HEK293T (cell line): ENCODE measurements at regions not wholly inside any gene's neighbourhood (a gene's known extent, or its start where the extent isn't known, plus 50 kb on each side); places are given as distances from the start of the nearest gene placed in this dataset.

Experiments used
- ARNT ChIP-seq: fragments of 450-650 bp; IDR thresholded peaks from 2 replicates; pipeline ENCODE4 v1.6.1; 2017; ENCODE audit warnings: mild to moderate bottlenecking
- BHLHE40 ChIP-seq: fragments of 450-650 bp; IDR thresholded peaks from 2 replicates; pipeline ENCODE4 v1.6.1; 2016; ENCODE audit warnings: mild to moderate bottlenecking, moderate library complexity, borderline replicate concordance
- FOXA1 ChIP-seq: fragments of 450-650 bp; IDR thresholded peaks from 2 replicates; pipeline ENCODE4 v1.6.1; 2016; ENCODE audit warnings: mild to moderate bottlenecking
- FOXM1 ChIP-seq: fragments of 450-650 bp; IDR thresholded peaks from 2 replicates; pipeline ENCODE4 v1.6.1; 2017; ENCODE audit warnings: mild to moderate bottlenecking, borderline replicate concordance
- NFRKB ChIP-seq: fragments of 450-650 bp; IDR thresholded peaks from 2 replicates; pipeline ENCODE4 v1.6.1; 2016; ENCODE audit warnings: mild to moderate bottlenecking, moderate library complexity

GRCh38 chr20:52270696-52271095 lies 79.1 kb upstream of the ZFP64 start:
- no peak for TF ChIP-seq FOXA1
- no peak for TF ChIP-seq ARNT
- no peak for TF ChIP-seq BHLHE40
- TF ChIP-seq FOXM1, result no peak
- no peak for TF ChIP-seq NFRKB
